ENCODE measurements at regions not wholly inside any gene's neighbourhood (a gene's known extent, or its start where the extent isn't known, plus 50 kb on each side); places are given as distances from the start of the nearest gene placed in this dataset.

GRCh38 chr12:126404293-126404881 is 1339.2 kb downstream of the AACS start:
- no peak for TF ChIP-seq CTCF (IDR thresholded peaks at IDR 0.05)
- no peak for TF ChIP-seq POLR2AphosphoS5 (IDR thresholded peaks at IDR 0.05)

All from prostate gland (tissue), 2 donors.